ENCODE measurements at regions not wholly inside any gene's neighbourhood (a gene's known extent, or its start where the extent isn't known, plus 50 kb on each side); places are given as distances from the start of the nearest gene placed in this dataset.

DNA sequence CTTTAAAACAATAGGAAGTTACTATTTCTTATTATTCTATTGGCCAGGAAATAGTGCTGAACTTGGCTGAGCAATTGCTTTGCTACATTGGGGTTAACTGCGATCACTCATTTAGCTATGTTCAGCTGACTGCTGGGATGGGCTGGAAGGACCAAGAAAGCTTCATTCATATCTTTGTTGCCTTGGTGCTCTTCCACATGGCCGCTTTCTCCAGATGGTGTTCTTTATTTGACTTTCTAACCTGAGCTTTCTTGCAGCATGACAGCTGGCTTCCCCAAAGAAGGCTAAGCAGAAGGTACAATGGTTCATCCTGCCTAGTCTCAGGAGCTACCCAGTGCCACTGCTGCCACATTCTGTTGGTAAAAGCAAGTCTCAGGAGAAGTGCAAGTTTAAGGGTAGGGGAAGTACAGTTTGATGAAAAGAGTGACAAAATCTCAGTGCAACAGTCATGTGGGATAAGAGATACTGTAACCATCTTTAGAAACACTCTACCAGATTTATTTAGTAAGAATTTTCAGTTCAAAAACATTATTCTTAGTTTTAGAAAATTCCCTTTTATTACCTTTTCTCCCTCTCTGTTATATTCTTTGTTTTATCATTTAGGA lies 180.6 kb upstream of the RBMS1 start:
- DNase-seq (ENCODE audit: low spot score) = no peak

DNA sequence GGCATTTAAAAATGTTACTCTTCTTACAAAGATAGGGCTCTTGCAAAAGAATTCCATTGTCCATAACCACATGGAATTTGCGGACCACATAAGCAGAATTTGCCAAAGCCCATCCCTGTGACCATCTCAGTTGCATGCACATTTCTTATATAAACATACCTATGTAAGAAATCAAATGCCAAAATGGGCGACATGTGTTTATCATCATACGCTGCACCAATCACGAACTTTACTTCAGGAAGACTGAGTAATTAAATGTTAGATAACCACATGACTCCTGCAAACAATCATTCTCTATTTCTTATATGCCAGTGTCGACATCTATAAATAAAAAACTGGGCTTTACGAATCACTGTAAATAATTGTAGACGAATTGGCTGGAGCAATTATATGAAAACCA lies 186.1 kb upstream of the RBMS1 start:
- no peak for DNase-seq (ENCODE audit: low spot score)

GRCh38 chr2:160680294-160680693 lies 186.7 kb upstream of the RBMS1 start:
- no peak for DNase-seq (ENCODE audit: low spot score)

GRCh38 chr2:160680974-160681373 lies 187.4 kb upstream of the RBMS1 start:
- no peak for DNase-seq (ENCODE audit: low spot score)

- DNase-seq (ENCODE audit: low spot score) = no peak
Observed at GRCh38 chr2:160683206-160683605, 189.6 kb upstream of the RBMS1 start.

GRCh38 chr2:160687629-160688028 lies 194.0 kb upstream of the RBMS1 start:
- no peak for DNase-seq (ENCODE audit: low spot score)

- DNase-seq (ENCODE audit: low spot score) = no peak
Observed at GRCh38 chr2:160689441-160689840, 195.8 kb upstream of the RBMS1 start.

DNA sequence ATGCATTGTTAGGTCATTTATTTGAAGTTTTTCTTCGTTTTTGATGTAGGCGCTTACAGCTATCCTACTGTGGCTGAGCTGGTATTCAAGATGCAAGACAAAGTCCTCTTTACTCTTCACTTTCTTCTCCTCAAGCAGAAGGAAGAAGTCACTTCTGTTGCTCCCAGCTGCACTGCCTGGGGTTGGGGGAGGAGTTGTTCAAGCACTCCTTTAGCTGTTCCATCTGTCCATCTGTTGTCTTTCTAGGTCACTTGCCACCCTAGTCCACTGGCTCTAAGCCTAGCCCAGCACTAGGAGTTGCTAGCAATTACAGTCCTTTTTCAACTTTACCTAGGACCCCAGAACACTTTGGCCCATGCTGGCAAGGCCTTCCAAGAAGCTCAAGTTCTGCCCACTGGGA lies 200.6 kb upstream of the RBMS1 start:
- no peak for DNase-seq (ENCODE audit: low spot score)

DNA sequence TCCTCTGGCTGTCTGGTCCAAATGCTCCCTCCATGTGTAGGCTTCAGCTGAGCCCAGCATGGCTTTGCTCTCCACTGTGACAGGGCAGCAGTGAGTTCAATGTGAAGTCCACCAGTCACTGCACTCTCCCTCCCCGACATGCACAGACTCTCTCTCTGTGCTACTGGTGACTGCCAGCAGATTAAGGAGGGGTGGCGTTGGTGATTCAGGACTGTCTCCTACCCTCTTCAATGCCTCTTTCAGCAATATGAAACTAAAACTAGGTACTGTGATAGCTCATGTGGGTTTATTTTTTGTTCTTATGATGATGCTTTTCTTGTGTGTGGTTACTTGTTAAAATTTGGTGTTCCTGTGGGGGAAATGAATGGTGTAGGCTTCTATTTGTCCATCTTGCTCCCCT lies 201.0 kb upstream of the RBMS1 start:
- no peak for DNase-seq (ENCODE audit: low spot score)

- no peak for DNase-seq (ENCODE audit: low spot score)
Observed at GRCh38 chr2:160695402-160696086, 201.9 kb upstream of the RBMS1 start.

DNA sequence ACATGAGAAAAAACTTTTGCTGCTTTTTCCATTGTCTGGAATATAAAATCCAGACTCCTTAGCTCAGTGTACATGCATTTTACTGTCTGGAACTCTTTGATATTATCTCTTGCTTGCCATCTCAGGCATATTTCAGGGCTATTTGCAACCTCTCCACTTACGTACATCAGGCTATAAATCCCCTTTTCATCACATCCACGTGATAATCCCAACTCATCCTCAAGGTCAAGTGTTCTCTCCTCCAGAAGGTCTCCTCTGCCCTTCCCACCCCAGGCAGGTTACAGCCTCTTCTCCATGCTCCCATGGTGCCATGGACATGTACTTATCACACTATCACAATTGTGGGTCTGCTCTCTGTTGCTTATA lies 202.5 kb upstream of the RBMS1 start:
- DNase-seq (ENCODE audit: low spot score) = no peak

- no peak for DNase-seq (ENCODE audit: low spot score)
Observed at GRCh38 chr2:160697817-160698216, 204.2 kb upstream of the RBMS1 start.

GRCh38 chr2:160700021-160700814 lies 206.6 kb upstream of the RBMS1 start:
- DNase-seq (ENCODE audit: low spot score) = no peak

DNA sequence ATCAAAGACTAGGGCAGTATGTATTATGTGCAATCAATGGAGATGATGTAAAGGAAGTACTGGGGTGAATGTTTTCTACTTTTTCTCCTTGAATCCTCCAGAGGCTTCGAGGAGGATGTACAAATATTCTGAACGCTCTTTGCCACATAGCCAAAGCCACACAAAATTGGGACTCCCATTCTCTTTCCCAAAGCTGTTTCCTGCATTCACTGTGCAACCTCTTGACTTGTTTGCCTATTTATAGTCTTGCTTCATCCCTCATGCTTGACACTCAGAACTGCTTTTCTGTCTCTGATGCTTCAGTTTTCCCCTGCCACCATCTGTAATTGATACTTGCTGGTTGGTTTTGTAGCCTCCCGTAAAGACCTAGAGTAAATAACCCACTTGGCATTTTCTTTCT lies 208.2 kb upstream of the RBMS1 start:
- DNase-seq (ENCODE audit: low spot score) = no peak

- DNase-seq (ENCODE audit: low spot score) = no peak
Observed at GRCh38 chr2:160702754-160703153, 209.1 kb upstream of the RBMS1 start.

- DNase-seq (ENCODE audit: low spot score) = no peak
Observed at GRCh38 chr2:160703648-160704585, 210.3 kb upstream of the RBMS1 start.

- no peak for DNase-seq (ENCODE audit: low spot score)
Observed at GRCh38 chr2:160715428-160715827, 221.8 kb upstream of the RBMS1 start.

- no peak for DNase-seq (ENCODE audit: low spot score)
Observed at GRCh38 chr2:160719116-160719515, 225.5 kb upstream of the RBMS1 start.

GRCh38 chr2:160720098-160720497 lies 226.5 kb upstream of the RBMS1 start:
- DNase-seq (ENCODE audit: low spot score) = no peak

- no peak for DNase-seq (ENCODE audit: low spot score)
Observed at GRCh38 chr2:160721089-160722040, 227.8 kb upstream of the RBMS1 start.

- DNase-seq (ENCODE audit: low spot score) = no peak
Observed at GRCh38 chr2:160726046-160726445, 232.4 kb upstream of the RBMS1 start.

All from hematopoietic multipotent progenitor cell treated with erythropoietin and hydrocortisone succinate and interleukin-3 and kit ligand, for 15 days (in vitro differentiated cells).